ENCODE measurements at regions not wholly inside any gene's neighbourhood (a gene's known extent, or its start where the extent isn't known, plus 50 kb on each side); places are given as distances from the start of the nearest gene placed in this dataset.

DNA sequence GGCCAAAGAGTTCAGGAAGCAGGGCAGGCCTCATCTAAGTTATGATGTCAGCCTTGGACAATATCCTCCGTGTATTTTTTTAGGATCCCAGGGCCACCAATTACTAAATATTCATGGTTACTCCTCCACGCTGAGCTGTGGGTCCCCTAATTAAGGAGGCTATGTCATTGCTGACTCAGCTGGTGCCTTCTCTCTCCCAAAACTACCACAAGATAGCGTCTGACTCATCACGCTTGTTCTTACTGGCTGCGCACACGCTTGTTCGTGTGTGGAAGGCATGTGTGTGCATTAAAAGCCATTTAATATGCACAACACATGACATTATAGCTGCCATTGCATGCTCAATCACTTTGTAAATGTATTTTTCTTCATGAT, 78.3 kb downstream of the GSC start:
- TF ChIP-seq POLR2A (IDR thresholded peaks at IDR 0.05), result no peak
- TF ChIP-seq, protein P1, sequence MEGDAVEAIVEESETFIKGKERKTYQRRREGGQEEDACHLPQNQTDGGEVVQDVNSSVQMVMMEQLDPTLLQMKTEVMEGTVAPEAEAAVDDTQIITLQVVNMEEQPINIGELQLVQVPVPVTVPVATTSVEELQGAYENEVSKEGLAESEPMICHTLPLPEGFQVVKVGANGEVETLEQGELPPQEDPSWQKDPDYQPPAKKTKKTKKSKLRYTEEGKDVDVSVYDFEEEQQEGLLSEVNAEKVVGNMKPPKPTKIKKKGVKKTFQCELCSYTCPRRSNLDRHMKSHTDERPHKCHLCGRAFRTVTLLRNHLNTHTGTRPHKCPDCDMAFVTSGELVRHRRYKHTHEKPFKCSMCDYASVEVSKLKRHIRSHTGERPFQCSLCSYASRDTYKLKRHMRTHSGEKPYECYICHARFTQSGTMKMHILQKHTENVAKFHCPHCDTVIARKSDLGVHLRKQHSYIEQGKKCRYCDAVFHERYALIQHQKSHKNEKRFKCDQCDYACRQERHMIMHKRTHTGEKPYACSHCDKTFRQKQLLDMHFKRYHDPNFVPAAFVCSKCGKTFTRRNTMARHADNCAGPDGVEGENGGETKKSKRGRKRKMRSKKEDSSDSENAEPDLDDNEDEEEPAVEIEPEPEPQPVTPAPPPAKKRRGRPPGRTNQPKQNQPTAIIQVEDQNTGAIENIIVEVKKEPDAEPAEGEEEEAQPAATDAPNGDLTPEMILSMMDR (IDR thresholded peaks at IDR 0.05), result no peak
